GM21717 (cell line): ENCODE measurements at regions not wholly inside any gene's neighbourhood (a gene's known extent, or its start where the extent isn't known, plus 50 kb on each side); places are given as distances from the start of the nearest gene placed in this dataset.
A peak's percentile ranks its signal among the peaks of the same experiment; 100 is the strongest.
"Not testable (repeated sequence)": the region's sequence is repeated elsewhere in the genome, so short reads cannot be mapped to it uniquely, and the experiment has no call there.

Experiments
- ATAC-seq: cut with Tn5 transposase; IDR thresholded peaks from one replicate; pipeline ENCODE4 v1.9.1; 2021; ENCODE audit warnings: mild to moderate bottlenecking, moderate library complexity; ENCODE audit not compliant: unreplicated experiment

GRCh38 chr11:34795641-34796040 lies 120.5 kb downstream of the APIP start:
- no peak for ATAC-seq

GRCh38 chr11:34794696-34795095 lies 121.5 kb downstream of the APIP start:
- ATAC-seq: no peak

GRCh38 chr11:34793666-34794065 lies 122.5 kb downstream of the APIP start:
- no peak for ATAC-seq

GRCh38 chr11:34792814-34793258 lies 123.3 kb downstream of the APIP start:
- ATAC-seq: no peak

- peak; percentile 88 for ATAC-seq
Observed at GRCh38 chr11:34791780-34792542, 124.2 kb downstream of the APIP start.

- no peak for ATAC-seq
Observed at GRCh38 chr11:34790620-34791019, 125.6 kb downstream of the APIP start.

- no peak for ATAC-seq
Observed at GRCh38 chr11:34789196-34789834, 126.9 kb downstream of the APIP start.

GRCh38 chr11:34788642-34789041 lies 127.5 kb downstream of the APIP start:
- no peak for ATAC-seq

- ATAC-seq: no peak
Observed at GRCh38 chr11:34787895-34788294, 128.3 kb downstream of the APIP start.

GRCh38 chr11:34787348-34787747 lies 128.8 kb downstream of the APIP start:
- no peak for ATAC-seq

GRCh38 chr11:34784318-34784841 lies 131.8 kb downstream of the APIP start:
- no peak for ATAC-seq

- ATAC-seq: no peak
Observed at GRCh38 chr11:34783816-34784317, 132.3 kb downstream of the APIP start.

- ATAC-seq: not testable (repeated sequence)
Observed at GRCh38 chr11:34781826-34782225, 134.4 kb downstream of the APIP start.

GRCh38 chr11:34775417-34775888 lies 140.7 kb downstream of the APIP start:
- ATAC-seq: no peak

- ATAC-seq: no peak
Observed at GRCh38 chr11:34774604-34775003, 141.6 kb downstream of the APIP start.

GRCh38 chr11:34773826-34774225 lies 142.4 kb downstream of the APIP start:
- ATAC-seq: no peak

GRCh38 chr11:34773211-34773610 lies 143.0 kb downstream of the APIP start:
- ATAC-seq: no peak

GRCh38 chr11:34770111-34770510 lies 146.1 kb downstream of the APIP start:
- no peak for ATAC-seq

- ATAC-seq: no peak
Observed at GRCh38 chr11:34769224-34769623, 147.0 kb downstream of the APIP start.

GRCh38 chr11:34762625-34763024 lies 141.7 kb downstream of the EHF start:
- not testable (repeated sequence) for ATAC-seq

GRCh38 chr11:34758262-34758661 lies 137.4 kb downstream of the EHF start:
- ATAC-seq: no peak

- ATAC-seq: no peak
Observed at GRCh38 chr11:34757026-34757451, 136.1 kb downstream of the EHF start.
